ENCODE measurements at regions not wholly inside any gene's neighbourhood (a gene's known extent, or its start where the extent isn't known, plus 50 kb on each side); places are given as distances from the start of the nearest gene placed in this dataset.

DNA sequence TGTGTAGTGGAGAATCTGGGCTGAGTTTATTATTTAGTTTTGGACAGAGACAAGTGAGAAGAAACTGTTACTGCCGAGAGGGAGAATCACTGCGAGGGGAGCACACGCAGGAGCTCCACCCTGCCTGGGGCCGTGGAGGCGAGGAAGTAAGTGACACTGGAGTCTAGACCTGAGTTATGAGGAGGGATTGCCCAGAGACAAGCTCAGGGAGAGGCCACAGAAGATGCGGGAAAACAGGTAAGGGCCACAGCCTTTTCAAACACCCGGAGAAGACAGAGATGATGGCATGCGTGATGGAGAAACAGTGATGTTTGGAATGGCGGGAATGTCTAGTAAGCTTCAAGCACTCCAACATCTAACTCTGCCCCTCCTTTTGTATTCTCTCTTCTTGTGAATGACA lies 84.1 kb downstream of the TNFSF11 start:
- TF ChIP-seq SPI1 (IDR thresholded peaks at IDR 0.05; ENCODE audit: borderline replicate concordance, low read depth, low read length) (no peak), POLR2A (conservative IDR thresholded peaks at IDR 0.05) (no peak), TRIM28 (IDR thresholded peaks at IDR 0.05) (no peak), NONO (IDR thresholded peaks at IDR 0.05; ENCODE audit: low read depth in 2 of 2, low read length in 1 of 2) (no peak), ETV5 (CRISPR knock-in tag; IDR thresholded peaks at IDR 0.05; ENCODE audit: low read depth) (no peak), POLR2AphosphoS5 (IDR thresholded peaks at IDR 0.05; ENCODE audit: control insufficient read depth, insufficient read depth, low read depth, low read length) (no peak), PHF21A (IDR thresholded peaks at IDR 0.05; ENCODE audit: borderline replicate concordance, low read depth) (no peak), ID3 (CRISPR knock-in tag; IDR thresholded peaks at IDR 0.05) (no peak), ID3 (tag; IDR thresholded peaks at IDR 0.05) (no peak), TAF1 (IDR thresholded peaks at IDR 0.05; ENCODE audit: control insufficient read depth, extremely low read depth, insufficient read depth, low read length, severe bottlenecking) (no peak), ASH1L (IDR thresholded peaks at IDR 0.05; ENCODE audit: borderline replicate concordance, low read depth, partially characterized antibody) (no peak)
- TF ChIP-seq, protein P1, sequence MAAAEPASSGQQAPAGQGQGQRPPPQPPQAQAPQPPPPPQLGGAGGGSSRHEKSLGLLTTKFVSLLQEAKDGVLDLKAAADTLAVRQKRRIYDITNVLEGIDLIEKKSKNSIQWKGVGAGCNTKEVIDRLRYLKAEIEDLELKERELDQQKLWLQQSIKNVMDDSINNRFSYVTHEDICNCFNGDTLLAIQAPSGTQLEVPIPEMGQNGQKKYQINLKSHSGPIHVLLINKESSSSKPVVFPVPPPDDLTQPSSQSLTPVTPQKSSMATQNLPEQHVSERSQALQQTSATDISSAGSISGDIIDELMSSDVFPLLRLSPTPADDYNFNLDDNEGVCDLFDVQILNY (CRISPR knock-in tag; IDR thresholded peaks at IDR 0.05): no peak
